ENCODE measurements at regions not wholly inside any gene's neighbourhood (a gene's known extent, or its start where the extent isn't known, plus 50 kb on each side); places are given as distances from the start of the nearest gene placed in this dataset.
A peak's percentile ranks its signal among the peaks of the same experiment; 100 is the strongest.
"Not testable (repeated sequence)": the region's sequence is repeated elsewhere in the genome, so short reads cannot be mapped to it uniquely, and the experiment has no call there.

- no peak for DNase-seq (ENCODE audit: low spot score)
Observed at GRCh38 chr3:128549283-128550112, 56.5 kb upstream of the GATA2 start.

GRCh38 chr3:128548426-128549282 is 55.7 kb upstream of the GATA2 start:
- peak; percentile 46 for DNase-seq (ENCODE audit: low spot score)

GRCh38 chr3:128548021-128548420 is 55.0 kb upstream of the GATA2 start:
- no peak for DNase-seq (ENCODE audit: low spot score)

GRCh38 chr3:128547368-128547987 is 54.5 kb upstream of the GATA2 start:
- DNase-seq (ENCODE audit: low spot score), result peak; percentile 49

GRCh38 chr3:128546646-128547045 is 53.6 kb upstream of the GATA2 start:
- DNase-seq (ENCODE audit: low spot score), result no peak

GRCh38 chr3:128545120-128545752 is 52.2 kb upstream of the GATA2 start:
- no peak for DNase-seq (ENCODE audit: low spot score)

- no peak for DNase-seq (ENCODE audit: low spot score)
Observed at GRCh38 chr3:128544190-128544589, 51.2 kb upstream of the GATA2 start.

GRCh38 chr3:128543570-128544174 is 50.7 kb upstream of the GATA2 start:
- not testable (repeated sequence) for DNase-seq (ENCODE audit: low spot score)
